Neural progenitor cell (in vitro differentiated cells): ENCODE measurements at regions not wholly inside any gene's neighbourhood (a gene's known extent, or its start where the extent isn't known, plus 50 kb on each side); places are given as distances from the start of the nearest gene placed in this dataset.

Experiments
- DNase-seq: peaks from one replicate; pipeline ENCODE4 v3.0.0-alpha.2; 2016; ENCODE audit warnings: low spot score
- H2AFZ ChIP-seq: fragments of 200-600 bp; sonication (generic); replicated peaks from 2 replicates; pipeline ENCODE4 v1.6.1; 2016; ENCODE audit warnings: antibody characterized with exemption
- H3F3A ChIP-seq: fragments of 200-600 bp; sonication (generic); 2 replicates; pipeline ENCODE4 v1.6.1; 2016; ENCODE audit warnings: antibody characterized with exemption, low read depth
- H3K27ac ChIP-seq: fragments of 200-600 bp; sonication (generic); 2 replicates; pipeline ENCODE4 v1.5.1; 2016; ENCODE audit warnings: mild to moderate bottlenecking
- H3K27me3 ChIP-seq: fragments of 200-600 bp; sonication (generic); 2 replicates; pipeline ENCODE4 v1.6.1; 2016; ENCODE audit warnings: mild to moderate bottlenecking, moderate library complexity
- H3K36me3 ChIP-seq: fragments of 200-600 bp; sonication (generic); 2 replicates; pipeline ENCODE4 v1.5.1; 2016
- H3K4me1 ChIP-seq: fragments of 200-600 bp; sonication (generic); 2 replicates; pipeline ENCODE4 v1.6.1; 2016; ENCODE audit warnings: mixed run types
- H3K4me2 ChIP-seq: fragments of 200-600 bp; sonication (generic); 2 replicates; pipeline ENCODE4 v1.6.1; 2016
- H3K4me3 ChIP-seq: fragments of 200-600 bp; sonication (generic); 2 replicates; pipeline ENCODE4 v1.5.1; 2016
- H3K79me2 ChIP-seq: fragments of 200-600 bp; sonication (generic); 2 replicates; pipeline ENCODE4 v1.6.1; 2016; ENCODE audit warnings: low read depth
- H3K9ac ChIP-seq: fragments of 200-600 bp; sonication (generic); 2 replicates; pipeline ENCODE4 v1.6.1; 2016
- H3K9me3 ChIP-seq: fragments of 200-600 bp; sonication (generic); 2 replicates; pipeline ENCODE4 v1.5.1; 2016; ENCODE audit warnings: low read depth
- H4K20me1 ChIP-seq: fragments of 200-600 bp; sonication (generic); 2 replicates; pipeline ENCODE4 v1.6.1; 2016; ENCODE audit warnings: low read depth
- H3K27ac Mint-ChIP-seq: 3 replicates; pipeline ENCODE4 v1.8.0; 2021; ENCODE audit warnings: mixed read lengths
- H3K27me3 Mint-ChIP-seq: 2 replicates; pipeline ENCODE4 v1.8.0; 2022; ENCODE audit warnings: low read depth, mild to moderate bottlenecking, inconsistent platforms, moderate library complexity, mixed read lengths; ENCODE audit not compliant: insufficient read depth
- H3K36me3 Mint-ChIP-seq: 3 replicates; pipeline ENCODE4 v1.8.0; 2021; ENCODE audit warnings: mixed read lengths
- H3K4me1 Mint-ChIP-seq: 3 replicates; pipeline ENCODE4 v1.8.0; 2021; ENCODE audit warnings: mixed read lengths
- H3K4me3 Mint-ChIP-seq: 3 replicates; pipeline ENCODE4 v1.8.0; 2021; ENCODE audit warnings: mild to moderate bottlenecking, moderate library complexity, mixed read lengths
- H3K9me3 Mint-ChIP-seq: 3 replicates; pipeline ENCODE4 v1.8.0; 2020; ENCODE audit warnings: mixed read lengths
- EZH2 ChIP-seq: fragments of 200-600 bp; sonication (generic); IDR thresholded peaks from 2 replicates; pipeline ENCODE4 v1.6.1; 2017; ENCODE audit warnings: antibody characterized with exemption, mild to moderate bottlenecking, moderate library complexity
- EZH2phosphoT487 ChIP-seq: fragments of 200-600 bp; sonication (generic); IDR thresholded peaks from 2 replicates; pipeline ENCODE4 v1.6.1; 2017; ENCODE audit warnings: antibody characterized with exemption
- TF ChIP-seq, protein P1 (sequence below): fragments of 200-600 bp; sonication (generic); IDR thresholded peaks from 2 replicates; pipeline ENCODE4 v1.5.1; 2017; ENCODE audit warnings: antibody characterized with exemption, mild to moderate bottlenecking

DNA sequence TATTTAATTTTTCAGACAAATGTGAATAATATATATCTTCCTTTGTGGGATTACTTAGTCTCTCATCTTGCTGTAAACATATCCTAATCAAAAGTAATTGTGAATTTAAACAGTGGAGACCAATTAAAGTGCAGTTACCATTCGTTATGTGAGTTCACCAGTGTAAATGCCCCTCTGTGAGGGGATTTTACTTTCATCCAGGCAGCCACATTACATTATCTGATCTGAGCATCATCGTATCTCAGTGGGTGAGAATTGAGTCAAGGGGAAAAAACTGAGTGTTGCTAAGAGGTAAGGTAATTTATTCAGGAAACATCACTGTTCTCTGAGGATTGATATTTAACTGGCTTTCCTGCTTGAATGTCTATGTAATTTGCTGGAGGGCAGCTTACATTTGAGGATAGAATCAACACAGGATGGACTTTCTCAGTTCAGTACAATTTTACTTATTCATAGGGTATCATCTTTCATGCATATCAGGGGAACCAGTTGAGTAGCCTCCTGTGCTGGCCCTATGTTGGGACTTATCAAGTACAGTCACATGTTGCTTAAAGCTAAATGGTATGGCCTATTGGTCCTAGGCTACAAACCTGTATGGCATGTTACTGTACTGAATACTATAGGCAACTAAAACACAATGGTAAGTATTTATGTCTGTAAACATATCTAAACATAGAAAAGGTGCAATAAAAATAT lies 219.7 kb downstream of the CD47 start:
- Mint-ChIP-seq H3K9me3 (no peaks in the 10 kb centered on the region), H3K27me3 (peaks cover 3% of the 10 kb centered on the region), H3K36me3 (no peaks in the 10 kb centered on the region), H3K27ac (no peak overlapping the region), H3K4me3 (no peak overlapping the region), H3K4me1 (peaks cover 2% of the 10 kb centered on the region)
- Histone ChIP-seq H3K4me1 (peaks cover 4% of the 10 kb centered on the region), H3K36me3 (no peaks in the 10 kb centered on the region), H2AFZ (no peak overlapping the region), H3K27me3 (no peaks in the 10 kb centered on the region), H4K20me1 (no peaks in the 10 kb centered on the region), H3K9me3 (no peaks in the 10 kb centered on the region), H3K9ac (no peak overlapping the region), H3F3A (no peaks in the 10 kb centered on the region), H3K4me2 (no peak overlapping the region), H3K27ac (no peak overlapping the region), H3K79me2 (no peaks in the 10 kb centered on the region), H3K4me3 (no peak overlapping the region)
- TF ChIP-seq EZH2phosphoT487 (no peak), EZH2 (no peak)
- TF ChIP-seq, protein P1, sequence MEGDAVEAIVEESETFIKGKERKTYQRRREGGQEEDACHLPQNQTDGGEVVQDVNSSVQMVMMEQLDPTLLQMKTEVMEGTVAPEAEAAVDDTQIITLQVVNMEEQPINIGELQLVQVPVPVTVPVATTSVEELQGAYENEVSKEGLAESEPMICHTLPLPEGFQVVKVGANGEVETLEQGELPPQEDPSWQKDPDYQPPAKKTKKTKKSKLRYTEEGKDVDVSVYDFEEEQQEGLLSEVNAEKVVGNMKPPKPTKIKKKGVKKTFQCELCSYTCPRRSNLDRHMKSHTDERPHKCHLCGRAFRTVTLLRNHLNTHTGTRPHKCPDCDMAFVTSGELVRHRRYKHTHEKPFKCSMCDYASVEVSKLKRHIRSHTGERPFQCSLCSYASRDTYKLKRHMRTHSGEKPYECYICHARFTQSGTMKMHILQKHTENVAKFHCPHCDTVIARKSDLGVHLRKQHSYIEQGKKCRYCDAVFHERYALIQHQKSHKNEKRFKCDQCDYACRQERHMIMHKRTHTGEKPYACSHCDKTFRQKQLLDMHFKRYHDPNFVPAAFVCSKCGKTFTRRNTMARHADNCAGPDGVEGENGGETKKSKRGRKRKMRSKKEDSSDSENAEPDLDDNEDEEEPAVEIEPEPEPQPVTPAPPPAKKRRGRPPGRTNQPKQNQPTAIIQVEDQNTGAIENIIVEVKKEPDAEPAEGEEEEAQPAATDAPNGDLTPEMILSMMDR, result no peak
- DNase-seq, result no peak

DNA sequence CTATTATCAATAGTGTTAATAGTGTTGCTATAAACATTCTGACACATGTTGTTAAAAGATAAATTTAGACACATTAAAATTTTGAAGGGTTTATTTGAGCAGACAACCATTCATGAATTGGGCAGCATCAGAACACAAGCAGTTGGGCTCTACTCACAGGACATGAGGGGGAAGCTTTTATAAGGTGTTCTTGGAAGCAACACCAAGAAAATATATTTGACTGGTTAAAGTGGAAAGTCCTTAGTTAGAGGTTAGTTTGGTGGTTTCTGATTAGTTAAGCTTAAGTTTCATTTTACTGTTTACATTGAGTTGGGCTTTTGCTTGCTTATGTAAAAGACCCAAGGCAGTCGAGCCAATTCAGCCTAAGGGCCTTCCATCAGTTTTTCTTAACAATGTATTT lies 220.7 kb downstream of the CD47 start:
- no peak overlapping the region for H2AFZ ChIP-seq
- H3K27me3 Mint-ChIP-seq, result peaks cover 3% of the 10 kb centered on the region
- H3K36me3 ChIP-seq, result no peaks in the 10 kb centered on the region
- H3K4me3 ChIP-seq, result no peak overlapping the region
- no peak overlapping the region for H3K27ac ChIP-seq
- H3K9me3 Mint-ChIP-seq, result no peaks in the 10 kb centered on the region
- H3K4me1 Mint-ChIP-seq, result peaks cover 2% of the 10 kb centered on the region
- H3K4me2 ChIP-seq, result no peak overlapping the region
- TF ChIP-seq EZH2phosphoT487, result no peak
- TF ChIP-seq EZH2, result no peak
- TF ChIP-seq, protein P1, result no peak
- H3K36me3 Mint-ChIP-seq, result no peaks in the 10 kb centered on the region
- no peak overlapping the region for H3K4me3 Mint-ChIP-seq
- no peaks in the 10 kb centered on the region for H4K20me1 ChIP-seq
- no peaks in the 10 kb centered on the region for H3K27me3 ChIP-seq
- H3K9ac ChIP-seq, result no peak overlapping the region
- H3K4me1 ChIP-seq, result peaks cover 4% of the 10 kb centered on the region
- no peak overlapping the region for H3K27ac Mint-ChIP-seq
- H3F3A ChIP-seq, result no peaks in the 10 kb centered on the region
- DNase-seq, result no peak
- no peaks in the 10 kb centered on the region for H3K79me2 ChIP-seq
- no peaks in the 10 kb centered on the region for H3K9me3 ChIP-seq

DNA sequence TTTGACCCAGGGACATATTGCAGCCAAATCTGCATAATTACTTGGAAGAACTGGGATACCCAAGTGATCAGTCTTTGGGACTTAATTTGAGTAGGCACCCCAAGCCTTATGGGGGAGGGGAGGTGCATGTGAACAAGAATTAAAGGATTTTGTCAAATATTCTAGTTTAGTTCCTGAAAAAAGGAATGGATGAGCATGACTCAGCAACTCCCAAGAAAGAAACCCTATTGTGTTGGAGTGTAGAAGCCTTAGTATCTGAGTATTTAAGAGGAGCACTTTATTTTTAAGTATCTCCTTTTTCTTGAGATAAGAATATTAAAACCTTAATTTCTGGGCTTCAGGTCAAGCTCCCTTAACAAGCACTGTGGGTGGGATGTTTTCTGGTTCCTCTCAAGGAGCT lies 222.4 kb downstream of the CD47 start:
- no peak overlapping the region for H3K27ac Mint-ChIP-seq
- peaks cover 3% of the 10 kb centered on the region for H3K27me3 Mint-ChIP-seq
- Histone ChIP-seq H3K4me1 (peaks cover 4% of the 10 kb centered on the region), H3K79me2 (no peaks in the 10 kb centered on the region), H3K36me3 (no peaks in the 10 kb centered on the region), H3K9me3 (no peaks in the 10 kb centered on the region), H3K27ac (no peak overlapping the region), H3K27me3 (no peaks in the 10 kb centered on the region), H2AFZ (no peak overlapping the region), H3K4me2 (no peak overlapping the region), H3K4me3 (no peak overlapping the region), H4K20me1 (no peaks in the 10 kb centered on the region), H3K9ac (no peak overlapping the region), H3F3A (no peaks in the 10 kb centered on the region)
- peaks cover 2% of the 10 kb centered on the region for H3K4me1 Mint-ChIP-seq
- TF ChIP-seq EZH2 (no peak), EZH2phosphoT487 (no peak)
- TF ChIP-seq, protein P1, result no peak
- no peaks in the 10 kb centered on the region for H3K36me3 Mint-ChIP-seq
- no peak for DNase-seq
- no peaks in the 10 kb centered on the region for H3K9me3 Mint-ChIP-seq
- no peak overlapping the region for H3K4me3 Mint-ChIP-seq
